ENCODE measurements at regions not wholly inside any gene's neighbourhood (a gene's known extent, or its start where the extent isn't known, plus 50 kb on each side); places are given as distances from the start of the nearest gene placed in this dataset.
"Not testable (repeated sequence)": the region's sequence is repeated elsewhere in the genome, so short reads cannot be mapped to it uniquely, and the experiment has no call there.

GRCh38 chr9:6144947-6145346 lies 70.7 kb upstream of the IL33 start:
- H3K27ac ChIP-seq = no peak overlapping the region
- no peak for TF ChIP-seq CTCF (IDR thresholded peaks at IDR 0.05)
- TF ChIP-seq POLR2A (IDR thresholded peaks at IDR 0.05) = no peak
- H3K36me3 ChIP-seq = no peaks in the 10 kb centered on the region
- no peaks in the 10 kb centered on the region for H3K27me3 ChIP-seq
- H3K4me3 ChIP-seq = no peak overlapping the region
- no peaks in the 10 kb centered on the region for H3K9me3 ChIP-seq
- DNase-seq = no peak
- no peaks in the 10 kb centered on the region for H3K4me1 ChIP-seq

GRCh38 chr9:6142799-6143454 lies 72.7 kb upstream of the IL33 start:
- H3K4me1 ChIP-seq = no peaks in the 10 kb centered on the region
- H3K9me3 ChIP-seq = no peaks in the 10 kb centered on the region
- DNase-seq = no peak
- H3K27ac ChIP-seq = no peak overlapping the region
- no peak for TF ChIP-seq POLR2A (IDR thresholded peaks at IDR 0.05)
- no peak for TF ChIP-seq CTCF (IDR thresholded peaks at IDR 0.05)
- no peak overlapping the region for H3K4me3 ChIP-seq
- no peaks in the 10 kb centered on the region for H3K36me3 ChIP-seq
- no peaks in the 10 kb centered on the region for H3K27me3 ChIP-seq

GRCh38 chr9:6135780-6136179 lies 79.8 kb upstream of the IL33 start:
- H3K27ac ChIP-seq, H3K4me3 ChIP-seq, DNase-seq, H3K27me3 ChIP-seq, H3K9me3 ChIP-seq, H3K4me1 ChIP-seq, H3K36me3 ChIP-seq: not testable (repeated sequence)

- Histone ChIP-seq H3K9me3 (no peaks in the 10 kb centered on the region), H3K4me3 (no peak overlapping the region), H3K36me3 (no peaks in the 10 kb centered on the region), H3K27me3 (no peaks in the 10 kb centered on the region), H3K27ac (no peak overlapping the region), H3K4me1 (no peaks in the 10 kb centered on the region)
- TF ChIP-seq CTCF (IDR thresholded peaks at IDR 0.05) = no peak
- no peak for TF ChIP-seq POLR2A (IDR thresholded peaks at IDR 0.05)
- no peak for DNase-seq
Observed at GRCh38 chr9:6134661-6135180, 80.9 kb upstream of the IL33 start.

- Histone ChIP-seq H3K36me3 (no peaks in the 10 kb centered on the region), H3K27me3 (no peaks in the 10 kb centered on the region), H3K4me3 (no peak overlapping the region), H3K4me1 (no peaks in the 10 kb centered on the region), H3K9me3 (no peaks in the 10 kb centered on the region), H3K27ac (no peak overlapping the region)
- no peak for TF ChIP-seq POLR2A (IDR thresholded peaks at IDR 0.05)
- no peak for TF ChIP-seq CTCF (IDR thresholded peaks at IDR 0.05)
- DNase-seq = no peak
Observed at GRCh38 chr9:6133346-6134063, 82.1 kb upstream of the IL33 start.

GRCh38 chr9:6132650-6133049 lies 83.0 kb upstream of the IL33 start:
- TF ChIP-seq POLR2A (IDR thresholded peaks at IDR 0.05) (no peak), CTCF (IDR thresholded peaks at IDR 0.05) (no peak)
- H3K27ac ChIP-seq = no peak overlapping the region
- H3K27me3 ChIP-seq = no peaks in the 10 kb centered on the region
- no peak overlapping the region for H3K4me3 ChIP-seq
- H3K9me3 ChIP-seq = no peaks in the 10 kb centered on the region
- no peak for DNase-seq
- H3K4me1 ChIP-seq = no peaks in the 10 kb centered on the region
- no peaks in the 10 kb centered on the region for H3K36me3 ChIP-seq

Measured in Peyer's patch (tissue), 4 donors.